Uterus (tissue), 2 donors: ENCODE measurements at regions not wholly inside any gene's neighbourhood (a gene's known extent, or its start where the extent isn't known, plus 50 kb on each side); places are given as distances from the start of the nearest gene placed in this dataset.

ENCODE experiments used
- POLR2A ChIP-seq, 2 donors: fragments of 450-650 bp; IDR thresholded peaks; one replicate each; pipeline ENCODE4 v1.6.1; 2016; ENCODE audit warnings: antibody characterized with exemption in 2 of 2, mild to moderate bottlenecking in 1 of 2, moderate library complexity in 1 of 2
- TF ChIP-seq, protein P1 (sequence below), 4 experiments: fragments of 200-600 bp in 2 of 4; fragments of 450-650 bp in 2 of 4; sonication (generic) in 2 of 4; IDR thresholded peaks; one replicate each; pipeline ENCODE4 v1.5.1; 2016 to 2019; ENCODE audit warnings: antibody characterized with exemption in 4 of 4, mild to moderate bottlenecking in 2 of 4, moderate library complexity in 1 of 4

DNA sequence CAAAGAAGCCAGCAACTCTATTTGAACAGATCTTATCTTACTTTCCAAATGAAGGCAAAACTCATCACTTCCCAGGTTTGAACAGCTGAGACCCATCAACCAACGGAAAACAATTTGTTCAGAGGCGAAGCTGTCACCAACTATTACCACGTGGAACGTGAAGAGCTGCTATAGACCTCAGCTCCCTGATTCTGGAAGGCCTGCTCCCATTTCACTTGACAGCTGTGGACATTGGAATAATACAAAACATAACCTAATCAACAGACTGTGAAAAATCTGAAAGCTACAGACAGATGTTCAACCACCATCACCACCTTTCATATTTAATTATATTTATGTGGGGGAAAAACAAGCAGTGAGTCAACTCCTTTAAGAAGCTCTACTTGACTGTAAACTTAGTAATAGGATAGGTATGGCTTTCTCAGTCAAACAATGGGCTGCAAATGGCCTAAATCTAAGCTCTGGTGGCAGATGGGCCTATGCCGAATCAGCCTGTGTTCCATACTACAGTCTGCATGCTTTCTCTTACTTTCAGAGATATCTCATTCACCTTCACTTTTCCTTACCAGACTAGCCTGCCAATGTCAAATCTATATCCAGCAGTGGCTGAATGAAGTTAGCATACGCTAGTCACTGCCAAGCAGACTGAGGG lies 896.4 kb downstream of the TDRD15 start:
- TF ChIP-seq, protein P1, sequence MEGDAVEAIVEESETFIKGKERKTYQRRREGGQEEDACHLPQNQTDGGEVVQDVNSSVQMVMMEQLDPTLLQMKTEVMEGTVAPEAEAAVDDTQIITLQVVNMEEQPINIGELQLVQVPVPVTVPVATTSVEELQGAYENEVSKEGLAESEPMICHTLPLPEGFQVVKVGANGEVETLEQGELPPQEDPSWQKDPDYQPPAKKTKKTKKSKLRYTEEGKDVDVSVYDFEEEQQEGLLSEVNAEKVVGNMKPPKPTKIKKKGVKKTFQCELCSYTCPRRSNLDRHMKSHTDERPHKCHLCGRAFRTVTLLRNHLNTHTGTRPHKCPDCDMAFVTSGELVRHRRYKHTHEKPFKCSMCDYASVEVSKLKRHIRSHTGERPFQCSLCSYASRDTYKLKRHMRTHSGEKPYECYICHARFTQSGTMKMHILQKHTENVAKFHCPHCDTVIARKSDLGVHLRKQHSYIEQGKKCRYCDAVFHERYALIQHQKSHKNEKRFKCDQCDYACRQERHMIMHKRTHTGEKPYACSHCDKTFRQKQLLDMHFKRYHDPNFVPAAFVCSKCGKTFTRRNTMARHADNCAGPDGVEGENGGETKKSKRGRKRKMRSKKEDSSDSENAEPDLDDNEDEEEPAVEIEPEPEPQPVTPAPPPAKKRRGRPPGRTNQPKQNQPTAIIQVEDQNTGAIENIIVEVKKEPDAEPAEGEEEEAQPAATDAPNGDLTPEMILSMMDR (IDR thresholded peaks at IDR 0.05), result no peak
- no peak for TF ChIP-seq POLR2A (IDR thresholded peaks at IDR 0.05)
